Esophagus squamous epithelium (tissue), 4 donors: ENCODE measurements at regions not wholly inside any gene's neighbourhood (a gene's known extent, or its start where the extent isn't known, plus 50 kb on each side); places are given as distances from the start of the nearest gene placed in this dataset.

ENCODE experiments used
- CTCF ChIP-seq, 6 experiments: fragments of 450-650 bp in 4 of 6; fragments of 200-600 bp in 2 of 6; sonication (generic) in 2 of 6; IDR thresholded peaks; one replicate each; pipeline ENCODE4 v1.5.1; 2016 to 2019; ENCODE audit warnings: antibody characterized with exemption in 6 of 6, mild to moderate bottlenecking in 4 of 6, moderate library complexity in 4 of 6
- POLR2A ChIP-seq, 4 donors: fragments of 450-650 bp; IDR thresholded peaks; one replicate each; pipeline ENCODE4 v1.6.1; 2017; ENCODE audit warnings: antibody characterized with exemption in 4 of 4, mild to moderate bottlenecking in 4 of 4, moderate library complexity in 3 of 4

GRCh38 chr2:168396131-168396530 lies 59.9 kb upstream of the CERS6 start:
- TF ChIP-seq CTCF (IDR thresholded peaks at IDR 0.05) (no peak), POLR2A (IDR thresholded peaks at IDR 0.05) (no peak)
